Endodermal cell (in vitro differentiated cells): ENCODE measurements at regions not wholly inside any gene's neighbourhood (a gene's known extent, or its start where the extent isn't known, plus 50 kb on each side); places are given as distances from the start of the nearest gene placed in this dataset.

Experiments used
- DNase-seq: peaks from one replicate; pipeline ENCODE4 v3.0.0-alpha.2; 2017
- H3K27ac ChIP-seq: 2 replicates; pipeline ENCODE4 v1.5.1; 2013; ENCODE audit warnings: mild to moderate bottlenecking, low read depth, low read length, moderate library complexity
- H3K27me3 ChIP-seq: 2 replicates; pipeline ENCODE4 v1.6.1; 2013; ENCODE audit warnings: mild to moderate bottlenecking, low read length, moderate library complexity; ENCODE audit not compliant: insufficient read depth, control insufficient read depth, poor library complexity, severe bottlenecking
- H3K36me3 ChIP-seq: 2 replicates; pipeline ENCODE4 v1.7.0; 2013; ENCODE audit warnings: mild to moderate bottlenecking, low read length, moderate library complexity; ENCODE audit not compliant: control insufficient read depth, insufficient read depth
- H3K4me1 ChIP-seq: one replicate; pipeline ENCODE4 v1.7.0; 2013; ENCODE audit warnings: low read length; ENCODE audit not compliant: control insufficient read depth, insufficient read depth
- H3K4me3 ChIP-seq: 2 replicates; pipeline ENCODE4 v1.5.1; 2013; ENCODE audit warnings: mild to moderate bottlenecking, low read length, moderate library complexity
- H3K9ac ChIP-seq: 2 replicates; pipeline ENCODE4 v1.6.1; 2013; ENCODE audit warnings: mild to moderate bottlenecking, low read length, moderate library complexity; ENCODE audit not compliant: poor library complexity, severe bottlenecking; ENCODE audit errors: extremely low read depth
- H3K9me3 ChIP-seq: 2 replicates; pipeline ENCODE4 v1.6.1; 2013; ENCODE audit warnings: mild to moderate bottlenecking, low read length, moderate library complexity; ENCODE audit not compliant: control insufficient read depth
- H3K27ac Mint-ChIP-seq: 2 replicates; pipeline ENCODE4 v1.8.0; 2020; ENCODE audit warnings: mixed read lengths
- H3K27me3 Mint-ChIP-seq: 2 replicates; pipeline ENCODE4 v1.8.0; 2021; ENCODE audit warnings: mild to moderate bottlenecking, mixed read lengths; ENCODE audit not compliant: insufficient read depth
- H3K36me3 Mint-ChIP-seq: 2 replicates; pipeline ENCODE4 v1.8.0; 2020; ENCODE audit warnings: low read depth, mixed read lengths
- H3K4me1 Mint-ChIP-seq: 2 replicates; pipeline ENCODE4 v1.8.0; 2020; ENCODE audit warnings: mixed read lengths
- H3K4me3 Mint-ChIP-seq: 2 replicates; pipeline ENCODE4 v1.8.0; 2020; ENCODE audit warnings: mild to moderate bottlenecking, moderate library complexity, mixed read lengths
- H3K9me3 Mint-ChIP-seq: 2 replicates; pipeline ENCODE4 v1.8.0; 2020; ENCODE audit warnings: mild to moderate bottlenecking, mixed read lengths
- CTCF ChIP-seq: fragments of 200-600 bp; sonication (generic); conservative IDR thresholded peaks from 2 replicates; pipeline ENCODE4 v1.5.0; 2021; ENCODE audit warnings: antibody characterized with exemption, mild to moderate bottlenecking
- WGBS, 2 experiments: methylation state at CpG; one replicate each; pipeline versions ENCODE4 v1.1.5 to v1.1.7; 2013; ENCODE audit warnings: missing lambda C conversion rate in 2 of 2, mixed read lengths in 1 of 2; ENCODE audit not compliant: insufficient coverage in 1 of 2, insufficient read length in 1 of 2; 5-methylcytosine and 5-hydroxymethylcytosine counted together

- no peaks in the 10 kb centered on the region for H3K4me1 Mint-ChIP-seq
- H3K9me3 ChIP-seq = no peaks in the 10 kb centered on the region
- H3K4me1 ChIP-seq = no peaks in the 10 kb centered on the region
- DNase-seq = no peak
- no peak overlapping the region for H3K27ac ChIP-seq
- no peak overlapping the region for H3K9ac ChIP-seq
- no peaks in the 10 kb centered on the region for H3K36me3 Mint-ChIP-seq
- H3K27me3 Mint-ChIP-seq = no peaks in the 10 kb centered on the region
- no peak overlapping the region for H3K4me3 Mint-ChIP-seq
- H3K4me3 ChIP-seq = no peak overlapping the region
- no peak for TF ChIP-seq CTCF
- no peaks in the 10 kb centered on the region for H3K27me3 ChIP-seq
- no peaks in the 10 kb centered on the region for H3K9me3 Mint-ChIP-seq
- H3K36me3 ChIP-seq = no peaks in the 10 kb centered on the region
- H3K27ac Mint-ChIP-seq = no peak overlapping the region
Measured at GRCh38 chr6:79838851-79839250, 108.5 kb downstream of the ELOVL4 start.

GRCh38 chr6:79833964-79834284 is 113.4 kb downstream of the ELOVL4 start:
- no peaks in the 10 kb centered on the region for H3K27me3 ChIP-seq
- no peaks in the 10 kb centered on the region for H3K36me3 ChIP-seq
- DNase-seq = no peak
- H3K27me3 Mint-ChIP-seq = no peaks in the 10 kb centered on the region
- 95% methylated on average over 3 of the region's 3 CpGs; no CpG with 5 or more reads in 1 of the 2 experiments for WGBS, 2 experiments
- no peak overlapping the region for H3K27ac Mint-ChIP-seq
- TF ChIP-seq CTCF = no peak
- no peak overlapping the region for H3K9ac ChIP-seq
- H3K4me3 ChIP-seq = no peak overlapping the region
- no peaks in the 10 kb centered on the region for H3K4me1 ChIP-seq
- no peaks in the 10 kb centered on the region for H3K9me3 Mint-ChIP-seq
- H3K36me3 Mint-ChIP-seq = no peaks in the 10 kb centered on the region
- no peaks in the 10 kb centered on the region for H3K9me3 ChIP-seq
- H3K4me3 Mint-ChIP-seq = no peak overlapping the region
- no peaks in the 10 kb centered on the region for H3K4me1 Mint-ChIP-seq
- no peak overlapping the region for H3K27ac ChIP-seq

GRCh38 chr6:79833264-79833963 is 113.9 kb downstream of the ELOVL4 start:
- Mint-ChIP-seq H3K27me3 (no peaks in the 10 kb centered on the region), H3K4me1 (no peaks in the 10 kb centered on the region), H3K27ac (no peak overlapping the region), H3K4me3 (no peak overlapping the region), H3K9me3 (no peaks in the 10 kb centered on the region), H3K36me3 (no peaks in the 10 kb centered on the region)
- no peak for TF ChIP-seq CTCF
- WGBS, 2 experiments = 79 to 86% methylated on average over 2 of the region's 2 CpGs
- Histone ChIP-seq H3K9me3 (no peaks in the 10 kb centered on the region), H3K9ac (no peak overlapping the region), H3K27me3 (no peaks in the 10 kb centered on the region), H3K4me3 (no peak overlapping the region), H3K36me3 (no peaks in the 10 kb centered on the region), H3K4me1 (no peaks in the 10 kb centered on the region), H3K27ac (no peak overlapping the region)
- no peak for DNase-seq
